Naive thymus-derived CD8-positive, alpha-beta T cell (primary cell): ENCODE measurements at regions not wholly inside any gene's neighbourhood (a gene's known extent, or its start where the extent isn't known, plus 50 kb on each side); places are given as distances from the start of the nearest gene placed in this dataset.

Source experiments
- ATAC-seq, 2 donors: fragments of 150-1000 bp; cut with Tn5 transposase in 1 of 2; sonication (Bioruptor Pico), chemical (Tn5 transposase) in 1 of 2; 1 replicate in 1 of 2; 2 replicates in 1 of 2; pipeline ENCODE4 v1.10.0; 2021; ENCODE audit warnings: mild to moderate bottlenecking in 2 of 2, moderate library complexity in 2 of 2
- POLR2A ChIA-PET: fragments of 350-600 bp; sonication (Branson Sonifier 250); formaldehyde crosslinking; loops from one replicate; lab custom pipeline; 2021; ENCODE audit warnings: antibody characterized with exemption; lab: Charles Lee
- DNase-seq, 10 donors: peaks; one replicate each; pipeline versions ENCODE4 v3.0.0 to v3.0.0-alpha.2; 2020 to 2022
- H3K27ac Mint-ChIP-seq, 10 donors: one replicate each; pipeline ENCODE4 v1.8.0; 2020 to 2022; ENCODE audit warnings: mild to moderate bottlenecking in 10 of 10, mixed read lengths in 10 of 10, moderate library complexity in 4 of 10, inconsistent platforms in 1 of 10
- H3K27me3 Mint-ChIP-seq, 5 donors: one replicate each; pipeline ENCODE4 v1.8.0; 2021 to 2022; ENCODE audit warnings: mixed read lengths in 5 of 5
- H3K36me3 Mint-ChIP-seq, 3 donors: one replicate each; pipeline ENCODE4 v1.8.0; 2020 to 2022; ENCODE audit warnings: mixed read lengths in 3 of 3, mild to moderate bottlenecking in 2 of 3, inconsistent platforms in 1 of 3
- H3K4me1 Mint-ChIP-seq, 4 donors: one replicate each; pipeline ENCODE4 v1.8.0; 2021 to 2022; ENCODE audit warnings: mixed read lengths in 4 of 4
- H3K4me3 Mint-ChIP-seq, 10 donors: one replicate each; pipeline ENCODE4 v1.8.0; 2020 to 2022; ENCODE audit warnings: mild to moderate bottlenecking in 10 of 10, mixed read lengths in 10 of 10, moderate library complexity in 6 of 10, inconsistent platforms in 1 of 10
- H3K9me3 Mint-ChIP-seq, 9 donors: one replicate each; pipeline ENCODE4 v1.8.0; 2020 to 2022; ENCODE audit warnings: mixed read lengths in 9 of 9, mild to moderate bottlenecking in 3 of 9, inconsistent platforms in 1 of 9, moderate library complexity in 1 of 9

- ATAC-seq: no peak
- H3K27ac Mint-ChIP-seq: no peak overlapping the region
- H3K4me1 Mint-ChIP-seq: no peaks in the 10 kb centered on the region
- DNase-seq: no peak
- peaks cover 4 to 11% (median 7%) of the 10 kb centered on the region in 5 donors for H3K27me3 Mint-ChIP-seq
- H3K9me3 Mint-ChIP-seq: peaks cover 0 to 4% (median 0%) of the 10 kb centered on the region in 9 donors
- POLR2A ChIA-PET: no interaction called here
- no peak overlapping the region for H3K4me3 Mint-ChIP-seq
- no peaks in the 10 kb centered on the region for H3K36me3 Mint-ChIP-seq
Observed at GRCh38 chr5:39680213-39680612, 255.4 kb upstream of the DAB2 start.

GRCh38 chr5:39678534-39678933, 253.8 kb upstream of the DAB2 start:
- H3K36me3 Mint-ChIP-seq: no peaks in the 10 kb centered on the region
- POLR2A ChIA-PET: no interaction called here
- H3K27me3 Mint-ChIP-seq: peaks cover 3 to 11% (median 8%) of the 10 kb centered on the region in 5 donors
- peaks cover 0 to 4% (median 0%) of the 10 kb centered on the region in 9 donors for H3K9me3 Mint-ChIP-seq
- DNase-seq: no peak
- no peaks in the 10 kb centered on the region for H3K4me1 Mint-ChIP-seq
- no peak overlapping the region for H3K4me3 Mint-ChIP-seq
- no peak for ATAC-seq
- H3K27ac Mint-ChIP-seq: no peak overlapping the region

- POLR2A ChIA-PET: no interaction called here
Observed at GRCh38 chr5:39675676-39676075, 250.9 kb upstream of the DAB2 start.

GRCh38 chr5:39674209-39675082, 249.7 kb upstream of the DAB2 start:
- H3K36me3 Mint-ChIP-seq: no peaks in the 10 kb centered on the region
- ATAC-seq: no peak

More at GRCh38 chr5:39675676-39676075, 250.9 kb upstream of the DAB2 start:
- H3K4me3 Mint-ChIP-seq: no peak overlapping the region
- no peak for ATAC-seq
- DNase-seq: no peak
- H3K27me3 Mint-ChIP-seq: peaks cover 0 to 10% (median 5%) of the 10 kb centered on the region in 5 donors
- no peaks in the 10 kb centered on the region for H3K9me3 Mint-ChIP-seq
- H3K4me1 Mint-ChIP-seq: no peaks in the 10 kb centered on the region
- no peak overlapping the region for H3K27ac Mint-ChIP-seq
- no peaks in the 10 kb centered on the region for H3K36me3 Mint-ChIP-seq

GRCh38 chr5:39671561-39671961, 246.8 kb upstream of the DAB2 start:
- no peaks in the 10 kb centered on the region for H3K36me3 Mint-ChIP-seq
- H3K27ac Mint-ChIP-seq: no peak overlapping the region
- peaks cover 0 to 8% (median 4%) of the 10 kb centered on the region in 5 donors for H3K27me3 Mint-ChIP-seq
- no peaks in the 10 kb centered on the region for H3K4me1 Mint-ChIP-seq
- POLR2A ChIA-PET: no interaction called here
- DNase-seq (no peak), ATAC-seq (no peak)
- H3K9me3 Mint-ChIP-seq: no peaks in the 10 kb centered on the region
- no peak overlapping the region for H3K4me3 Mint-ChIP-seq

More at GRCh38 chr5:39674209-39675082, 249.7 kb upstream of the DAB2 start:
- Mint-ChIP-seq H3K4me1 (no peaks in the 10 kb centered on the region), H3K27ac (no peak overlapping the region), H3K27me3 (peaks cover 0 to 9% (median 4%) of the 10 kb centered on the region in 5 donors), H3K4me3 (no peak overlapping the region), H3K9me3 (no peaks in the 10 kb centered on the region)
- DNase-seq: no peak
- POLR2A ChIA-PET: no interaction called here

GRCh38 chr5:39670955-39671354, 246.2 kb upstream of the DAB2 start:
- Mint-ChIP-seq H3K4me1 (no peaks in the 10 kb centered on the region), H3K27me3 (peaks cover 0 to 8% (median 4%) of the 10 kb centered on the region in 5 donors), H3K9me3 (no peaks in the 10 kb centered on the region)

GRCh38 chr5:39670391-39670790, 245.6 kb upstream of the DAB2 start:
- Mint-ChIP-seq H3K9me3 (no peaks in the 10 kb centered on the region), H3K4me1 (no peaks in the 10 kb centered on the region), H3K36me3 (no peaks in the 10 kb centered on the region), H3K27me3 (peaks cover 0 to 6% (median 4%) of the 10 kb centered on the region in 5 donors), H3K4me3 (no peak overlapping the region), H3K27ac (no peak overlapping the region)
- POLR2A ChIA-PET: no interaction called here
- ATAC-seq (no peak), DNase-seq (no peak)

More at GRCh38 chr5:39670955-39671354, 246.2 kb upstream of the DAB2 start:
- POLR2A ChIA-PET: no interaction called here
- Mint-ChIP-seq H3K27ac (no peak overlapping the region), H3K4me3 (no peak overlapping the region), H3K36me3 (no peaks in the 10 kb centered on the region)
- DNase-seq (no peak), ATAC-seq (no peak)

- no peak for DNase-seq
- H3K9me3 Mint-ChIP-seq: peaks cover 0 to 3% (median 0%) of the 10 kb centered on the region in 9 donors
- no peak overlapping the region for H3K4me3 Mint-ChIP-seq
- no peak overlapping the region for H3K27ac Mint-ChIP-seq
- peaks cover 0 to 4% (median 0%) of the 10 kb centered on the region in 5 donors for H3K27me3 Mint-ChIP-seq
- no peaks in the 10 kb centered on the region for H3K4me1 Mint-ChIP-seq
- no peaks in the 10 kb centered on the region for H3K36me3 Mint-ChIP-seq
- ATAC-seq: no peak
- POLR2A ChIA-PET: no interaction called here
Observed at GRCh38 chr5:39668980-39669379, 244.2 kb upstream of the DAB2 start.

GRCh38 chr5:39665328-39665727, 240.5 kb upstream of the DAB2 start:
- Mint-ChIP-seq H3K27ac (no peak overlapping the region), H3K4me1 (peaks cover 0 to 3% (median 0%) of the 10 kb centered on the region in 4 donors), H3K27me3 (peaks cover 0 to 2% (median 0%) of the 10 kb centered on the region in 5 donors), H3K36me3 (no peaks in the 10 kb centered on the region), H3K4me3 (no peak overlapping the region), H3K9me3 (peaks cover 0 to 3% (median 0%) of the 10 kb centered on the region in 9 donors)
- ATAC-seq (no peak), DNase-seq (no peak)
- POLR2A ChIA-PET: no interaction called here

- POLR2A ChIA-PET: no interaction called here
- Mint-ChIP-seq H3K27ac (no peak overlapping the region), H3K4me1 (peaks cover 0 to 14% (median 7%) of the 10 kb centered on the region in 4 donors), H3K27me3 (no peaks in the 10 kb centered on the region), H3K36me3 (no peaks in the 10 kb centered on the region), H3K9me3 (peaks cover 0 to 3% (median 0%) of the 10 kb centered on the region in 9 donors), H3K4me3 (no peak overlapping the region)
- DNase-seq: no peak
- ATAC-seq: no peak
Observed at GRCh38 chr5:39662945-39663344, 238.2 kb upstream of the DAB2 start.

- Mint-ChIP-seq H3K27ac (no peak overlapping the region), H3K4me3 (no peak overlapping the region), H3K9me3 (peaks cover 0 to 3% (median 0%) of the 10 kb centered on the region in 9 donors), H3K4me1 (peaks cover 2 to 20% (median 15%) of the 10 kb centered on the region in 4 donors), H3K36me3 (no peaks in the 10 kb centered on the region), H3K27me3 (peaks cover 0 to 4% (median 0%) of the 10 kb centered on the region in 5 donors)
- POLR2A ChIA-PET: no interaction called here
- no peak for DNase-seq
- ATAC-seq: no peak
Observed at GRCh38 chr5:39661026-39661779, 236.4 kb upstream of the DAB2 start.

- peaks cover 0 to 6% (median 0%) of the 10 kb centered on the region in 5 donors for H3K27me3 Mint-ChIP-seq
- DNase-seq: no peak
- no peak for ATAC-seq
- H3K36me3 Mint-ChIP-seq: no peaks in the 10 kb centered on the region
- no peak overlapping the region for H3K27ac Mint-ChIP-seq
- peaks cover 0 to 3% (median 0%) of the 10 kb centered on the region in 9 donors for H3K9me3 Mint-ChIP-seq
- H3K4me1 Mint-ChIP-seq: peaks cover 2 to 20% (median 15%) of the 10 kb centered on the region in 4 donors
- H3K4me3 Mint-ChIP-seq: no peak overlapping the region
- POLR2A ChIA-PET: no interaction called here
Observed at GRCh38 chr5:39660020-39660419, 235.2 kb upstream of the DAB2 start.

GRCh38 chr5:39658866-39659265, 234.1 kb upstream of the DAB2 start:
- H3K27me3 Mint-ChIP-seq: peaks cover 0 to 7% (median 1%) of the 10 kb centered on the region in 5 donors
- POLR2A ChIA-PET: no interaction called here
- H3K4me1 Mint-ChIP-seq: peaks cover 2 to 20% (median 15%) of the 10 kb centered on the region in 4 donors
- H3K9me3 Mint-ChIP-seq: no peaks in the 10 kb centered on the region
- no peak for DNase-seq
- H3K27ac Mint-ChIP-seq: peak overlapping the region in 2 of 10 donors; percentile 4 to 7
- no peaks in the 10 kb centered on the region for H3K36me3 Mint-ChIP-seq
- H3K4me3 Mint-ChIP-seq: no peak overlapping the region
- no peak for ATAC-seq
